GM21423 (cell line): ENCODE measurements at regions not wholly inside any gene's neighbourhood (a gene's known extent, or its start where the extent isn't known, plus 50 kb on each side); places are given as distances from the start of the nearest gene placed in this dataset.
A peak's percentile ranks its signal among the peaks of the same experiment; 100 is the strongest.

Source experiments
- ATAC-seq: cut with Tn5 transposase; IDR thresholded peaks from one replicate; pipeline ENCODE4 v1.9.1; 2021; ENCODE audit warnings: mild to moderate bottlenecking, moderate library complexity; ENCODE audit not compliant: unreplicated experiment

DNA sequence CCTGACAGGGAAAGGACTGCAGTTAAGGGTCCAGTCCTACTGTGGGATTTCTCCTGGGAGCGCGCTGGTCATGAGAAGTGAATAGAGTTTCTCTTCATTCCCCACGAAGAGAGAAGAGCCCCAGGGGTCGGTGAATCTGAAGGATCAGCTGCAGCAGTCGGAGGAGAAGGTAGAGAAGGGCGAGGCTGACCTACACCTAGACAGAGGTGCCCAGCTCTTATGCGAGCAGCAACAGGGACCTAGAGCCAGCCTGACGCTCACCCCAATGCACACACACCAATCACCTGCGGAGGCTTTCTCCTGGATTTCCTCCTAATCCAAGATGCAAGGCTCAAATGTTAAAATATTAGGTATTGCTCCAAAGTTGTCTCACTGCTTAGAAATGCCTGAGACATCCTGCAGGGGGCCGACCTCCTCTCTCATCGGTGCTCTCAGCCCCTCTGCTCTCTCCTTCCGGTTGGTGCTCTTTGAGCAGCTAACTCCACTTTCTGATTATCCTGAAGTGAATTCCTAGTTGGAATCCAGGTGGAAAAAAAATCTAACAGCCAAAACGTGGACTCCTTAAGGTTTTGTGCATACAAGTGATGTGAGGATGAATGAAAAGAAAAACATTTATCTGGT, 176.4 kb downstream of the AHR start:
- peak; percentile 46 for ATAC-seq

GRCh38 chr7:17477182-17477581, 178.7 kb downstream of the AHR start:
- ATAC-seq: no peak

DNA sequence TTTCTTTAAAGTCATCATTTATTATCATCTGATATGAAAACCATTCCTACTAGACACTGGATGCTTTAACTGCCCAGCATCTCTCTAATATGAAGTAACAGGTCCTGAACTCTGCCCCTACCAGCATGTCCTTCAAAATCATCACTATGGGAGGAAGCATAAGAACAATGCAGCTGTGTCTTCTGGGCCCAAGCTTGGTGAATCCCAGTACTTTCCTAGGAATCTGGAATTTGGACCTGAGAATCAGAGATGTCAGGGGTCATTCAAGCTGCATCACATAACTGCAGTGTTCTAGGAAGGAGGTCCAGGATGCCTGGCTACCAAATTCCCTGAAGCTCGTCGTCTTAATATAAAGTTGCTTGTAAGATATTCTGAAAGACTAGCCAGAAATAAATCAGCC, 182.7 kb downstream of the AHR start:
- no peak for ATAC-seq

- ATAC-seq: no peak
These were observed 186.9 kb downstream of the AHR start for GRCh38 chr7:17485368-17485767.

GRCh38 chr7:17485904-17486303, 187.5 kb downstream of the AHR start:
- no peak for ATAC-seq

DNA sequence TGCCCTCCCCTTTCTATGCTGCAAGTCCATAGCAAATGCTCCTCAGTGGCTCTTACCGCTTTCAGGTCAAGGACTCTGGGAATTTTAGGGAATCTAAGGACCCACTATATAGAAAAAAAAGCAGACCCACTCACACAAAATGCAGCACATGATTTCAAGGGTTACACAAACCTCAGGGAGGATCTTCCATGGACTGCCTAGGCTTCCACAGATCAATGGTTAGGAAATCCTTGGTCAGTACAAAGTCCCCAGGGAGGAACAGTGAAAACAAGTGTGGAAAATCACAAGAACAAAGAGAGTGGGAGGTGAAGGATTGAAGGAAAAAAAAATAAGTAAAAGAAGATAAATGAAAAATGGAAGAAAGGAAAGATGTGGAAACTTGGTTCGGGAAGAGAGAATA, 188.4 kb downstream of the AHR start:
- ATAC-seq: no peak

DNA sequence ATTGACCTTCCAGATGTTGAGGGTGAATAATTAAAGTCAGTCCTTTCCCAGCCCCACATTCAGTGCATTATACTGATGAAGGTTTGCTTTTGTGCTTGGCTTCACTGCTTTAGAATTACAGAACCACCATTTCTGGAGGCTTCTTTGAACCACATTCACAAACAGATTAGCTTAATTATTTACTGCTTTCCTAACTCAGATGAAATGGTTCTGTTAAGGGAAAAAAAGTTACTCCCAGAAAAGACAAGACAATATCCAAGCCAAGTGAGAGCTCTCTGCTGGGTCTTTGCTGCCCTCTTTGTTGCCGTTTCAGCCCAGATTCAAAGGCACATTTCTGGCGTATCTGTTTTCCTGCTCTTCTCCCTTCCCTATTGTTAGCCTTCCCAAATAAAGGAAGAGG, 188.9 kb downstream of the AHR start:
- ATAC-seq: no peak

GRCh38 chr7:17488829-17489228, 190.4 kb downstream of the AHR start:
- ATAC-seq: no peak

GRCh38 chr7:17489961-17490360, 191.5 kb downstream of the AHR start:
- no peak for ATAC-seq

- no peak for ATAC-seq
These were observed 192.4 kb downstream of the AHR start for GRCh38 chr7:17490825-17491224.

DNA sequence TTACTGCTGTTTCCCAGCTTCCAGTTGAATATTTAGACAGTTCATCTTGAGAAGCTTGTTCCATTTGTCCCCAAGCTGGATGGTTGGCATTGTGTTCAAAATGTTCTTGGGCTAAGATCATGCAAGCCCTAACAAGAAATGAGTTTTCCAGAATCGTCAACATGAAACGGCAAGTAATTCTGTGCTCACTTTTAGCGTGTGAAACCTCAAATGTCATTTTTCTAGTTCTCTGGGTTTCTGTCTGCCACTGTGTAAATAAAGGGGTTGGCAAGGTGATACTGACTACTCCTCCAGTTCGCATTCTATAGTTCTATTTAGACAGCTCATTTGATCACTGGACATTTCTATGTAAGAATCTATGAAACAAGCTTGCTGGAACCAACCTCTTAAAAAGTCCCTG, 194.0 kb downstream of the AHR start:
- no peak for ATAC-seq

GRCh38 chr7:17493446-17493845, 195.0 kb downstream of the AHR start:
- no peak for ATAC-seq

DNA sequence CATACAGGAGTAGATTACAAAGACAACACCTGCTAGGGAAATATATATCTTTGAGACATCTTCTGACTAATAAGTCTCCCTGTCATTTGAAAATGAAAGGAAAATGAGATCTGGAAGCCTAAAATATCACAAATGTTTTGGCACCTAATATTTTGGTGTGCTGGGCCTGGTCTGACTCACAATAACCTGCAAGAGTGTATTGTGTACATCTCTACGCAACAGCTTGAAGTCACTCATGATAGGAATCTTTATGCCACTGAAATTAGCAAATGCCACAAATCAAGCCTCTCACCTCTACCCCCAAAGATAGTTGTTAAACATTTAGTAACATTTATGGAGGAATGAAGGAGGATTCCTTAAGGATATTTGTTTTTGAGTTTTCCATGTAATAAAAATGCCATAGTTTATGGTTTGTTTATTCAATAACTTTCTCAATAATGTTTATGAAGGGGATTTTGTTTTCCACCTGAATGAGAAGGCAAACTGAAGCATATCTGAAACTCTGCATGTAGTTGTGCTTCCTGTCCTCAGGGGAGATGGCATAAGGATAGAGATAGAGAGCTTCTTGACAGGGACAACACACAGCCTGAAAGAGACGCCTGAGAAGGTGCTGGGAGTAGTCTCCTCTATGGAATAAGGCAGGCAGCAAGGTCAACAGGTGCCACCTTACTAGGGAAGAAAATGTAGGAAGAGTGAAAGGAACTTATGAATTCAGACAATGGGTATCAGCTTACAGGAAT, 197.4 kb downstream of the AHR start:
- ATAC-seq: no peak

GRCh38 chr7:17497136-17497535, 198.7 kb downstream of the AHR start:
- no peak for ATAC-seq

- no peak for ATAC-seq
These were observed 199.2 kb downstream of the AHR start for GRCh38 chr7:17497549-17498167.

DNA sequence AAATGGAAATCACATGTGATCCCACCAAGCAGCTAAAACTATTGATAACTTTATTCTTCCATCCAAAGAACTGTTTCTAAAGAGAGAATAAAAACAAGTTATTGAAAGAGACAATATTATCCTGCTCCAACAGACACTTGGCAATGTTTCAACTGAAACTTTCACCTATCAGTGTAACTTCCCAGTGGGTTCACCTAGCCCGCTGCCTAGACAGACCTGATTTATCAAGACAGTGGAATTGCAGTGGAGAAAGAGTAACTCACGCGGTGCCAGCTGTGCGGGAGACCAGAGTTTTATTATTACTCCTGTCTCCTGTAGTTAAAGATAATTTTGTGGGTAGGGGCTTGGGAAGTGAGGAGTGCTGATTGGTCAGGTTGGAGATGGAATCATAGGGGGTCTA, 199.8 kb downstream of the AHR start:
- no peak for ATAC-seq

DNA sequence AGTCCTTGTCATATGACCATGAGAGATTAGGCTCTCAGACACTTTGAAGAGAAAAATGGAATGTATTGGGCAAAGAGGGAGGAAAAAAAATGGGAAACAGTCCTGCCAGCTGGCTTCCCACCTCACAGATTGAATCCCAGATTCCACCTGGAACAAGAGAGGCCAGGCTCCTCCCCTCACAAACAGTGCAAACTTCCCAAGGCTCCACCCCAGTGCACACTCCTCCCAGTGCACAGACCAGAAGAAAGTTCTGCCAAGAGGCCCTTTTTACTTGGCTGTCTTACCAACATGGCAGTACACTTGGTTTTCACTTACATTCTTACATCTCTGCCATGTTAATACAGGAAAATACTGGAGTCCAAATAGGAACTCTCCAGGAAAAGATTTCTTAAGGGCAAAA, 202.3 kb downstream of the AHR start:
- no peak for ATAC-seq

DNA sequence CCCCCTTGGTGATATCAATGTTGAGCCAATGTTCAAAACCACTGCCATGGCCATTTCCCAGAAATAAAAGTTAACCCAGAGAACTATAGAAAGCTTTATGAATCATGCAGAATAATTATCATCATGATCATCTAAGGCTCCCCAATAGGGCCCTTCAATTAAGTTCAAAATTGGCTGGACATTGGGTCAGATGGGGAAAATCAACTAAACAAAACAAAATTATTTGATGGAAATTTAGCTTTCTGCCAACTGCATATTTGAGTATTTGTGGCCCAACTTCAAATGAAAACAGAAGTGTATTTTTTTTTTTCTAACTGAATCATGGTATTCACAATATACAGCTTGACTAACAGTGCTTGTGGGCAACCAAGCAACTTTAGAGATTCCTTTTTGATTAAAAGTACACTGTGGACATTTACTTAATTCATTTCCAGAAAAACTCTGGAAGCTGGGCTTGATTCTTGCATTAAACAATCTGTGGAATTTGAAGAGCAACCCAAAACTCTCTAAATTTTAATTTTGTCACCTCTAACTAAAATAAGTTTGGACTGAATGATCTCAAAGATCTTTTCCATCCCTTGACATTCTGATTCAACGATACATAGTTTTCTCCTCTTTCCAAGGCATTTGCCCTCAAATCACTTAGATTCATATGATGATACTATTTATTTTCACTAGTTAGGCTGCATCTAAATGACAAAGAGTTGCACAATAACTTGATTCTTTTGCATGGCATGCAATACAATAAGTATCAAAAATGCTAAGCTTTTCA, 203.2 kb downstream of the AHR start:
- ATAC-seq: no peak

DNA sequence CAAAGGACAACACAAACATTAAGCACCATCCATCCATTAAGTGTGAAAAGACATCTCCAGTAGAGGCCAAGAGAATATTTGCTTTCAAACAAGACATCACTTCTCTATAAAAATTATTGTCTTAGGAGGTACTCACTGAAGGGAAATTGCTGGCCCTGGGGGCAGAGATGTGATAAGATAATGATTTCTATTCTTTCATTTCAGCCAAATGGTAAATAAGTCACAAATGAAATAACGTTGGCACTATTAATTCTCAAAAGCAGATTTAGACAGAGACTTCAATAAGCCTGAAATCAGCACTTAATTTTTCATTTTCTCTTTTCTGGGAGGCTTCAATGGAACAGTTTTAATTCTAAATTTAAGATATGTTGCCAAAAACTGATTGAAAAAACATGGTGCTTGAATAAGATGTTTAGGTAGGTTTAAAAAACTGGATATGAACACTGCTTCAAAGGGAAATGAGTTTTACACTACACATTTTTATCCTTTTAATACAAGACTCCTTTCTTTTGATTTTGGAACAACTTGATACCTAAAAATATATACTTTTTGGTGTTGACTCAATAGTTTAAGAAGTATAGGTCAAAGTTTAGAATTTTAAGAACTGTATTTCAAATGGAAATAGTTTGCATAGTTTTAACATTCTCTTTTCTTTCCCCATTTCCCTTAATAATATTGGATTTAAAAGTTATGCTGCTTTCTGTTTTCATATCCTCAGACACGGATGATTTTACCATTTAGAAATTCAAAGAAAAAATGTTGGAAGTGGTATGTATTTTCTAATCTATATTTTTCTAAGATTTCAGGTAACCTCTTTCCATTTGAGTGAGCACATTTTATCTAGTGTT, 204.0 kb downstream of the AHR start:
- ATAC-seq: no peak

DNA sequence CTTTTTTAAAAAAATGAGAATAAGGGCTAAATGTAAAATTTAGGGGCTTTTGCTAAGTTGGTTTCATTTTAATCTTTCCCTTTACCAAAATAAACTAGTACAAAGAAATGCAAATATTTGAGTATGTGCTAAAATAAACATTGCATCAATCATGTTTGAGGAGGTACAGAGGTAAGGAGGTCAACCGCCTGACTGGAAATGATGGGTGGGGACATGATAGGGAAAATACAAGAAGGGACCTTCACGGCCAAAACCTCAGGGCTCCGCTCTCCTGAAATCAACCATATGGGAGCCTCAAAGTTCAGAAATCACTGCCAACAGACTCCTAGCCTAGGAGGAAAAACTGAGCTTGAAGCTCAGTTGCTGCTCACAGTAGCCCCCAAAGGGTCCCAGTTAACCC, 207.6 kb downstream of the AHR start:
- peak; percentile 72 for ATAC-seq

DNA sequence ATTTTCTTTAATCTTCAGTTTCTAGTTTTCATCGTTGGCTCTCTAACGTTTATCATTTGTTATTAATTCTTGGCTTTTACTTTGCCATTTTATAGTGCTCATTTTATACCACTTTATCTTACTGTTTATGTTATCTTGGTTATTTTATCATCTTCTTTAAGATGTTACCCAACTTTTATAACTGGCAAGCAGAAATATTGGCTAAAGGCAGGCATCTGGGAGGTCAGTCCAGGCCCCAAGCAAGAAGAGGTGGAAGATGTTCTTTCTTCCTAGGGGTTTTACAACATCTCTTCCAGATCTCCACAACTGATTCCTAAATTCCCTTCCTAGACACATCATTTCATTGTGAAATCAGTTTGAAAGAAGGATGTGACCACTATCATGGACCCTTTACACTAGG, 208.1 kb downstream of the AHR start:
- no peak for ATAC-seq
